HEK293T (cell line): ENCODE measurements at regions not wholly inside any gene's neighbourhood (a gene's known extent, or its start where the extent isn't known, plus 50 kb on each side); places are given as distances from the start of the nearest gene placed in this dataset.

Source experiments
- ARNT ChIP-seq: fragments of 450-650 bp; IDR thresholded peaks from 2 replicates; pipeline ENCODE4 v1.6.1; 2017; ENCODE audit warnings: mild to moderate bottlenecking
- BHLHE40 ChIP-seq: fragments of 450-650 bp; IDR thresholded peaks from 2 replicates; pipeline ENCODE4 v1.6.1; 2016; ENCODE audit warnings: mild to moderate bottlenecking, moderate library complexity, borderline replicate concordance
- CTBP1 ChIP-seq: fragments of 450-650 bp; IDR thresholded peaks from 2 replicates; pipeline ENCODE4 v1.6.1; 2016; ENCODE audit warnings: borderline replicate concordance
- FOXA1 ChIP-seq: fragments of 450-650 bp; IDR thresholded peaks from 2 replicates; pipeline ENCODE4 v1.6.1; 2016; ENCODE audit warnings: mild to moderate bottlenecking
- NFRKB ChIP-seq: fragments of 450-650 bp; IDR thresholded peaks from 2 replicates; pipeline ENCODE4 v1.6.1; 2016; ENCODE audit warnings: mild to moderate bottlenecking, moderate library complexity
- SP1 ChIP-seq: fragments of 450-650 bp; IDR thresholded peaks from 2 replicates; pipeline ENCODE4 v1.6.1; 2017
- SUZ12 ChIP-seq: fragments of 450-650 bp; IDR thresholded peaks from 2 replicates; pipeline ENCODE4 v1.6.1; 2016; ENCODE audit warnings: mild to moderate bottlenecking

DNA sequence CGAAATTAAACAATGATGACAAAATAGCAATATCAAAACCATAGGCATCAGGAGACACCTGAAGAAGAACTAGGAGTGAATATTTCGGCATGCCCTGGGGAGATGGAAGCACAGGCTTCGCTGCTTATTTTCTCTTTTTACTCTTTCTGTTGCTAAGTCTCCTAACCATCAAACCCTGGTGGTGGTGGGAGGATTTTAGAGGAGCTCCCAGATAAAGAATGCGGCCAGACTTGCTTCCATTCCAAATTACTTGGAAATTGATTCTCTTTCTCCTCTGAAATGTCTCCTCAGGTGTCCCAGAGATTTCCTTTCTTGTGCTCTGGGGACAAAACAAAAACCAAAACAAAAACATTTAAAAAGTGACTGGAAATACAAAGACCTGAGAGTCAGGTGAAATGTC, 243.0 kb downstream of the KBTBD8 start:
- no peak for TF ChIP-seq NFRKB
- TF ChIP-seq FOXA1: no peak
- TF ChIP-seq ARNT: no peak
- TF ChIP-seq SP1: no peak
- no peak for TF ChIP-seq CTBP1
- no peak for TF ChIP-seq BHLHE40
- TF ChIP-seq SUZ12: no peak
